Inflammatory macrophage treated with lipopolysaccharide for 4 hours (primary cell): ENCODE measurements at regions not wholly inside any gene's neighbourhood (a gene's known extent, or its start where the extent isn't known, plus 50 kb on each side); places are given as distances from the start of the nearest gene placed in this dataset.

Source experiments
- DNase-seq: peaks from one replicate; pipeline ENCODE4 v3.0.0-alpha.2; 2020

GRCh38 chr4:138078751-138079520, 163.2 kb downstream of the SLC7A11 start:
- DNase-seq = no peak

DNA sequence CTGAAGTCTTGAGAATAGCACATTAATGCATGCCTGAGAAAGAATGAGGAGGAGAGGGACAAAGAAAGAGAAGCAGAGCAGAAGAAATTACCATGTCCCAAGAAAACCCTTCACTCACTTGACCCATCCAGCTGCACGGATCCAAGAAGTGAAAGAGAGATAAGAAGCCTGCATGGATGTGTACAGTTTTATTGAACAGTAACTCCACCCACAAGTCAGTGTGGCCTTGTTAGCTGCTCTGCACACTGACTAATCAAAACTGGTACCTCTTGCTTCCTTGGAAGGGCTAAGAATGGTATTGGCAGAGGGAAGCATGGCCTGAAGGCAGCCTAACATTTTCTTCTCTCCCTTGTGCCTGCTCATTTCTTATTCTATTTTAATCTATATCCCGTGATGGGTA, 163.9 kb downstream of the SLC7A11 start:
- DNase-seq = no peak

DNA sequence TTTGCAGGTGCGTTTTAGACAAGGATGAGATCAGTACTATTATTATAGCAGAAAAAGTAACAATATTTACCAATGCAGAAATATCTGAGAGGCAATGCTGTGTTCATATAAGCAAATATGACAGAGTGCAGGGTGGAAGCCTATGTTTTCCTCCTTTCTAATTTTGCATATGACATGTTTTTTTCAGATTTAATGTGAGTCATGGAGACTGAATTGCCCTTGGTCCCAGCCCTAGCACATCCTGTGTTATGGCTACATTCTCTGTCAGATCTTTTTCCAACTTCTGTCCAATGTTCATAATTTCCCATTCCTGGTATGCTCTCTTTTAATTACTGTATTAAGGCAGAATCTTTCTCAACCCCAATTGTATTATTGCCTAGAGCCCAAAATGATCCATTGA, 165.6 kb downstream of the SLC7A11 start:
- DNase-seq = no peak

- no peak for DNase-seq
Measured at GRCh38 chr4:138070816-138071215, 171.3 kb downstream of the SLC7A11 start.

DNA sequence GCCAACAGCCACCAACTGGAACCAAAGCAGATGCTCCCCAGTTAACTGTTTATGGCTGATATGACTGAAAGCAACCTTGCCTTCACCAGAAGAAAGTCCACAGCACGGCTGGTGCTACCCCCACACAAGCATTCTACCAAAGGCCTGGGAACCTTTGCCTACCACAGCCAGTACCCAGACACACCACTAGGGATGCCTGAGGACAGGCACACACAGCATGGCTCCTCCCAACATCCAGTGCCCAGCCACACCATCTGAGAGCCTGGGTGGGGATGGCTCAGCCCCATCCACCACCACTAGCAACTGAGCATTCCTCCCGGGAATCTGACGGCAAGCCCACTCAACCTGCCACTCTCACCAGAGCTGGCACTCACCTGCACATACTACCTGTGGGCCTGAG, 178.6 kb downstream of the SLC7A11 start:
- no peak for DNase-seq

- DNase-seq = no peak
Measured at GRCh38 chr4:138062929-138063328, 179.2 kb downstream of the SLC7A11 start.

GRCh38 chr4:138056541-138056940, 185.6 kb downstream of the SLC7A11 start:
- no peak for DNase-seq

DNA sequence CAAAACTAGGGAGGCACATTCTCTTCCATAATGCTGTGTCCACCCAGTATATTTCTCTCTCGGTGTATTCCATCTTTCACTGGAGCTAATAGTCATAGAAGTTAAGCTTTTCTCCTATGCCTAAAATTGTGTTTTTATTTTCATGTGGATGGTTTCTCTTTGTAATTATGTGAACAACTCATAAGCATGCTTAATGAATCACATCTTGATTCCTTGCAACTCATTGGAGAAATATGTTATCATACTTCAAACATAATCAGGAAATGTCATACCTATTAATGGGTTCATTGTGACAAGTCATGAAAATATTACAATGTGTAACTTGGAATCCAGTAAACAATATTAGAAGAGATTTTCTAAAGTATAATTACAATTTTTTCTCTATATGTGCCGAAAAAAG, 186.3 kb downstream of the SLC7A11 start:
- DNase-seq = no peak

GRCh38 chr4:138053641-138054301, 188.4 kb downstream of the SLC7A11 start:
- DNase-seq = no peak

DNA sequence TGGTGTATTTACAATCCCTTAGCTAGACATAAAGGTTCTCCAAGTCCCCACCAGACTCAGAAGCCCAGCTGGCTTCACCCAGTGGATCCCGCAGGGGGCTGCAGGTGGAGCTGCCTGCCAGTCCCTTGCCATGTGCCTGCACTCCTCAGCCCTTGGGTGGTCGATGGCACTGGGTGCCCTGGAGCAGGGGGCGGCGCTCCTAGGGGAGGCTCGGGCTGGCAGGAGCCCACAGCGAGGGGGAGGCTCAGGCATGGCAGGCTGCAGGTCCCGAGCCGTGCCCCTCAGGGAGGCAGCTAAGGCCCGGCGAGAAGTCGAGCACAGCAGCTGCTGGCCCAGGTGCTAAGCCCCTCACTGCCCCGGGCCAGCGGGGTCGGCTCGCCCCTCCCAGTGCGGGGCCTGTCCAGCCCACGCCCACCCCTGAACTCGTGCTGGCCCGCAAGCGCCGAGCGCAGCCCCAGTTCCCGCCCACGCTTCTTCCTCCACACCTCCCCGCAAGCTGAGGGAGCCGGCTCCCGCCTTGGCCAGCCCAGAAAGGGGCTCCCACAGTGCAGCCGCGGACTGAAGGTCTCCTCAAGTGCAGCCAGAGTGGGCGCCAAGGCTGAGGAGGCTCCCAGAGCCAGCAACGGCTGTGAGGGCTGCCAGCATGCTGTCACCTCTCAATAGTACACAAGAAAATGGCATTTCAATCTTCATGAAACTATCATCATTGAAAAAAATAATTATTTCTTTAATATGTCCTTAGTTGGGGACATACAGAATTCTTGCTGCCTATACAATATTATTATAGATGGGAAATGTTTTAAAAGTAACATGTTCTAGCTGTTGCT, 189.1 kb downstream of the SLC7A11 start:
- no peak for DNase-seq

- no peak for DNase-seq
Measured at GRCh38 chr4:138051157-138051556, 191.0 kb downstream of the SLC7A11 start.

- no peak for DNase-seq
Measured at GRCh38 chr4:138050601-138051000, 191.5 kb downstream of the SLC7A11 start.

DNA sequence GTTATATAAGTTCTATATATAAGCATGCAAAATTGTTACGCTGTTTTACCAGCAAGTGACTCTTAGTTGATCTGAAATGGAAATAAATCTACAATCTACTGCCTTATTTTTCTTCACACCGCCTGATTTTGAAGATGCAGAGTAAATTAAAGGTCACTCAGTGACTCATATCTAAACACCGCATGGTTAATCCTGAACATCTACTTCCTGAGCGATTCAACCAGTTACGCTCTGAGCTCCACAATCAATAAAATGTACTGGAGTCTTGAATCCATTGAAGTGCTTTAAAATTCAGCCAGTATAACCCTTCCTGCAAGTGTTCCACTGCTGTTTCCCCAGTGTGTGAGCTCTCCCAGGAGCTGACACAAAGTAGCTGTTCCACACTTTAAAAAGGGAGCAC, 192.8 kb downstream of the SLC7A11 start:
- DNase-seq = no peak

DNA sequence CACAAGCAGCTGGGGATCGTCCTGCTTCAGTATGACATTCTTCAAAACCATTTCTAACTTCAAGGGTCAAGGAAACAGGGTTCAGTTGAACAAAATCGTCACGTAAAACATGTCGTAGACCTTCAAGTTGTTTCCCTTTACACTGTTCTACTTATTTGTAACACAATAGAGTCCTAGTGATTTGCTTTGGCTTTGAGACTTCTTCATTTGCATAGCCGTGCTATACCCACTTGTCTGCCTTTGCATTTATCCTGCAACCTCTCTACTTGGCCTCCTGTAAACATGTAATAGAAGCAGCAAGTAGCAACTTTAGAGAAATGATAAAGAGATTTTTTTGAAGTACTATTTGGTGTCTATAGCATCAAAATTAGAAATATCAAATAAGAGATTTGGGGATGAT, 194.9 kb downstream of the SLC7A11 start:
- DNase-seq = no peak

- no peak for DNase-seq
Measured at GRCh38 chr4:138045036-138045435, 197.1 kb downstream of the SLC7A11 start.

- DNase-seq = no peak
Measured at GRCh38 chr4:138039010-138039409, 203.1 kb downstream of the SLC7A11 start.

DNA sequence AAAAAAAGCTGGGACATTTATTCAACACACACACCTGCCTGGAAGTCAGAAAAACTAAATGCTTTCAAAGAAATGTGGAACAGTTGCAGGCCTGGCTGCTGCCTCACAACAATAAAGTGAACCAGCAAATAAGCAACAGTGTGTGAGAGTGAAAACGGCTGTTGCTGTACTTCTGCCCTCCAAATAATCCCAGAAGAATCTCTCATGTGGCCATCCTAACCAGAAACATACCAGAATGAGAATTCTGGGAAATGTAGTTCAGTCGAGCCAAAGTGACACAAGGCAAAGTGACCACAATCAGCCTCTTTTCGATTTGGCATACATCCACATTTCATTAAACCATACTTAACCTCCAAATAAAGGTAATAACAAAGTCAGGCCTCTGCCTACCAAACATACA, 204.5 kb downstream of the SLC7A11 start:
- no peak for DNase-seq

DNA sequence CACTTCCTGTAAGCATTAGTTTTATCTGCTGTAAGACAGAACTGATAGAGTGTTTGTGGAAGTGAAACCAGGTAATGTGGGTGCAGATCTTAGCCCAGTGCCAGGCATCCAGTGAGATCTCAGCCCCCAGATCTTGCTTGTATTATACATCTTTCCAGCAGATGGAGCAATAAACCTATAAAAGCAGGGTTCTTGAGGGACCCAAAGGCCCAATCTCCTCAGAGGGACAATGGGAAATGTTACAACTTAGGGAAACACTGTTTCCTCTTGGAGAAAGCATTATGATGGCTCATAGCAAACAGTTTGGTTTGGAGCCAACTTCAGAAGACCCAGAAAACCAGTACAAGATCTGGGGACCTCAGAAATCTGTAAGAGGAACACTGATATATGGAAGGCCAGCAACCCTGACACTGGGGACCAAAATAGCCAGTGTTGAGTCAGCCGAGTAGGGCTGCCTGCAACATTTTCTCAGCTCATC, 206.3 kb downstream of the SLC7A11 start:
- peak; percentile 68 for DNase-seq

GRCh38 chr4:138034871-138035270, 207.3 kb downstream of the SLC7A11 start:
- DNase-seq = no peak

GRCh38 chr4:138032222-138032621, 209.9 kb downstream of the SLC7A11 start:
- no peak for DNase-seq

- DNase-seq = no peak
Measured at GRCh38 chr4:138030375-138030774, 211.8 kb downstream of the SLC7A11 start.

DNA sequence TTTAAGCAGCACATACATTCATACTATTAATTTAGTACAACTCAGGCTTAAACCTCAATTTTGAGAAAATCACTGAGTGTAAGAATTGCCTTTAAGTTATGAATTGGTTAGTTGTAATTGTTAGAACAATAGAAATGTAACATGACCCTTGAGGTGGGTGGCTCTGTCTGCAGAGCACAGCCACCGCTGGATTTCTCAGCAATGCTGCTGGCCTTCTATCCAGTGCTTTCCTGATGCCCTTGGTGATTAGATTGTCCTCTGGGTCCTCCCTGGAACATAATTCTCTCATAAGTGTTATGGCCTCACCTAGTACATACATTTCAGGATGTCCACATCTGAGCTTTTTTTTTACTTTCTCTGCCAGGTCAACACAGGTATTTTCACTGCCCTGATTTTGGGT, 213.2 kb downstream of the SLC7A11 start:
- no peak for DNase-seq

- no peak for DNase-seq
Measured at GRCh38 chr4:138021139-138021830, 220.9 kb downstream of the SLC7A11 start.
